SK-N-SH (cell line): ENCODE measurements at regions not wholly inside any gene's neighbourhood (a gene's known extent, or its start where the extent isn't known, plus 50 kb on each side); places are given as distances from the start of the nearest gene placed in this dataset.

Experiments used
- CTCF ChIA-PET: fragments of 300-600, 350-600 bp; formaldehyde crosslinking; extraction: SDS; loops from one replicate; lab custom pipeline; 2021; lab: Yijun Ruan, JAX
- POLR2A ChIA-PET: fragments of 350-600 bp; sonication (Branson Sonifier 250); formaldehyde crosslinking; extraction: SDS; loops from one replicate; lab custom pipeline; 2020; ENCODE audit warnings: antibody characterized with exemption, inconsistent platforms; lab: Yijun Ruan, JAX
- DNase-seq: peaks from one replicate; pipeline ENCODE4 v3.0.0; 2012
- H2AFZ ChIP-seq: fragments of 200-600 bp; sonication (generic); 2 replicates; pipeline ENCODE4 v1.8.1; 2016; ENCODE audit warnings: antibody characterized with exemption, mild to moderate bottlenecking, low read depth
- H3F3A ChIP-seq: fragments of 200-600 bp; sonication (generic); replicated peaks from 2 replicates; pipeline ENCODE3; 2016; ENCODE audit warnings: antibody characterized with exemption, mild to moderate bottlenecking; ENCODE audit not compliant: insufficient read depth
- H3K27ac ChIP-seq, 2 experiments: fragments of 200-500 bp in 1 of 2; fragments of 200-600 bp in 1 of 2; sonication (Bioruptor generic) in 1 of 2; sonication (generic), shearing (Covaris generic) in 1 of 2; 2 replicates each; pipeline versions ENCODE4 v1.5.1 to v1.6.1; 2014 to 2016; ENCODE audit warnings: low read depth in 2 of 2, inconsistent platforms in 1 of 2, low read length in 1 of 2, mild to moderate bottlenecking in 1 of 2, mixed read lengths in 1 of 2
- H3K27me3 ChIP-seq: fragments of 200-600 bp; sonication (generic), shearing (Covaris generic); 2 replicates; pipeline ENCODE4 v1.6.1; 2016; ENCODE audit warnings: mixed run types; ENCODE audit not compliant: insufficient read depth
- H3K36me3 ChIP-seq, 2 experiments: fragments of 200-500 bp in 1 of 2; fragments of 200-600 bp in 1 of 2; sonication (Bioruptor generic) in 1 of 2; sonication (generic) in 1 of 2; replicated peaks in 1 of 2; 2 replicates each; pipeline versions ENCODE3 to v1.5.1; 2014 to 2016; ENCODE audit warnings: low read length in 1 of 2, mild to moderate bottlenecking in 1 of 2; ENCODE audit not compliant: insufficient read depth in 2 of 2, control insufficient read depth in 1 of 2
- H3K4me1 ChIP-seq, 2 experiments: fragments of 200-500 bp in 1 of 2; fragments of 200-600 bp in 1 of 2; sonication (Bioruptor generic) in 1 of 2; sonication (generic), shearing (Covaris generic) in 1 of 2; 2 replicates each; pipeline versions ENCODE4 v1.5.1 to v1.6.1; 2014 to 2016; ENCODE audit warnings: low read depth in 1 of 2, low read length in 1 of 2, mixed run types in 1 of 2; ENCODE audit not compliant: insufficient read depth in 2 of 2, control insufficient read depth in 1 of 2
- H3K4me2 ChIP-seq: fragments of 200-600 bp; sonication (generic), shearing (Covaris generic); 2 replicates; pipeline ENCODE4 v1.6.1; 2017; ENCODE audit warnings: mixed run types
- H3K4me3 ChIP-seq, 2 experiments: fragments of 200-500 bp in 1 of 2; fragments of 200-600 bp in 1 of 2; sonication (Bioruptor generic) in 1 of 2; sonication (generic), shearing (Covaris generic) in 1 of 2; 2 replicates each; pipeline versions ENCODE4 v1.5.1 to v1.8.1; 2014 to 2016; ENCODE audit warnings: low read depth in 2 of 2, inconsistent platforms in 1 of 2, low read length in 1 of 2, mild to moderate bottlenecking in 1 of 2, mixed read lengths in 1 of 2, moderate library complexity in 1 of 2
- H3K79me2 ChIP-seq: fragments of 200-600 bp; sonication (generic); 2 replicates; pipeline ENCODE4 v1.8.1; 2017; ENCODE audit warnings: mild to moderate bottlenecking; ENCODE audit not compliant: insufficient read depth
- H3K9ac ChIP-seq: fragments of 200-600 bp; sonication (generic); 2 replicates; pipeline ENCODE4 v1.6.1; 2017; ENCODE audit warnings: mixed run types
- H3K9me2 ChIP-seq: fragments of 200-600 bp; sonication (generic); 2 replicates; pipeline ENCODE4 v1.6.1; 2017; ENCODE audit warnings: mixed run types
- H3K9me3 ChIP-seq: fragments of 200-600 bp; sonication (generic); 2 replicates; pipeline ENCODE4 v1.6.1; 2017; ENCODE audit warnings: mixed run types, mild to moderate bottlenecking, moderate library complexity
- H4K20me1 ChIP-seq: fragments of 200-600 bp; sonication (generic); 2 replicates; pipeline ENCODE4 v1.6.1; 2017; ENCODE audit warnings: mild to moderate bottlenecking, mixed run types; ENCODE audit not compliant: insufficient read depth
- CTCF ChIP-seq: fragments of 200-600 bp; sonication (generic); IDR thresholded peaks from 2 replicates; pipeline ENCODE4 v1.6.1; 2017; ENCODE audit warnings: antibody characterized with exemption, mild to moderate bottlenecking, moderate library complexity
- ELF1 ChIP-seq: IDR thresholded peaks from 2 replicates; pipeline ENCODE4 v1.4.0; 2012
- EP300 ChIP-seq, 2 experiments: IDR thresholded peaks; 2 replicates each; pipeline versions ENCODE4 v1.4.0 to v1.6.1; 2012; ENCODE audit warnings: borderline replicate concordance in 1 of 2, low read depth in 1 of 2, low read length in 1 of 2
- FOSL2 ChIP-seq: IDR thresholded peaks from 2 replicates; pipeline ENCODE4 v1.4.0; 2012; ENCODE audit warnings: low read depth, mild to moderate bottlenecking, moderate library complexity, borderline replicate concordance
- FOXJ3 ChIP-seq: sonication (generic); formaldehyde crosslinking; IDR thresholded peaks from 2 replicates; pipeline ENCODE4 v1.5.1; 2020; ENCODE audit warnings: mild to moderate bottlenecking, missing genetic modification reagents
- GATA2 ChIP-seq: sonication (generic); formaldehyde crosslinking; IDR thresholded peaks from 2 replicates; pipeline ENCODE4 v1.5.0; 2020; ENCODE audit warnings: mild to moderate bottlenecking, missing genetic modification reagents
- JUND ChIP-seq: IDR thresholded peaks from 2 replicates; pipeline ENCODE4 v1.4.0; 2012
- MXI1 ChIP-seq: IDR thresholded peaks from 2 replicates; pipeline ENCODE4 v1.6.1; 2012; ENCODE audit warnings: mild to moderate bottlenecking, low read depth, low read length, improper control_type of control experiment
- NFIC ChIP-seq: IDR thresholded peaks from 2 replicates; pipeline ENCODE4 v1.4.0; 2012; ENCODE audit warnings: borderline replicate concordance
- NRF1 ChIP-seq: IDR thresholded peaks from 2 replicates; pipeline ENCODE4 v1.6.1; 2012; ENCODE audit warnings: low read depth, mild to moderate bottlenecking, low read length
- PBX3 ChIP-seq: IDR thresholded peaks from 2 replicates; pipeline ENCODE4; 2012
- POLR2AphosphoS5 ChIP-seq: IDR thresholded peaks from 2 replicates; pipeline ENCODE4 v1.6.1; 2012; ENCODE audit warnings: low read depth, low read length
- RAD21 ChIP-seq: IDR thresholded peaks from 2 replicates; pipeline ENCODE4 v1.6.1; 2012; ENCODE audit warnings: mild to moderate bottlenecking, low read length
- RCOR1 ChIP-seq: fragments of 150-350 bp; IDR thresholded peaks from 2 replicates; pipeline ENCODE4 v1.6.1; 2017; ENCODE audit warnings: antibody characterized with exemption, low read length
- REST ChIP-seq: IDR thresholded peaks from 2 replicates; pipeline ENCODE4 v1.6.1; 2012; ENCODE audit warnings: mild to moderate bottlenecking, low read depth, low read length, moderate library complexity
- RFX5 ChIP-seq: IDR thresholded peaks from 2 replicates; pipeline ENCODE4 v1.6.1; 2012; ENCODE audit warnings: mild to moderate bottlenecking, improper control_type of control experiment, low read length
- TAF1 ChIP-seq: IDR thresholded peaks from 2 replicates; pipeline ENCODE4 v1.6.1; 2012; ENCODE audit warnings: low read depth, mild to moderate bottlenecking, low read length, moderate library complexity, borderline replicate concordance
- TCF12 ChIP-seq: IDR thresholded peaks from 2 replicates; pipeline ENCODE4 v1.4.0; 2012
- YY1 ChIP-seq: IDR thresholded peaks from 2 replicates; pipeline ENCODE4 v1.4.0; 2012; ENCODE audit warnings: low read depth, mild to moderate bottlenecking
- ZBTB33 ChIP-seq: IDR thresholded peaks from 2 replicates; pipeline ENCODE4 v1.4.0; 2012; ENCODE audit warnings: low read depth, borderline replicate concordance
- WGBS: methylation state at CpG from one replicate; pipeline ENCODE4 v1.1.6; 2017; ENCODE audit warnings: low lambda C conversion rate; 5-methylcytosine and 5-hydroxymethylcytosine counted together

- H4K20me1 ChIP-seq = no peaks in the 10 kb centered on the region
- CTCF ChIA-PET = no interaction called here
- H3K9me2 ChIP-seq = no peaks in the 10 kb centered on the region
- POLR2A ChIA-PET = no interaction called here
- no peak overlapping the region for H3K27ac ChIP-seq
- no peaks in the 10 kb centered on the region for H3F3A ChIP-seq
- no peaks in the 10 kb centered on the region for H3K36me3 ChIP-seq
- TF ChIP-seq POLR2AphosphoS5 (no peak), NFIC (no peak), RFX5 (no peak), FOSL2 (no peak), EP300 (IDR thresholded peaks at IDR 0.05; ENCODE audit: borderline replicate concordance in 1 of 2, low read depth in 1 of 2, low read length in 1 of 2) (no peak), GATA2 (CRISPR knock-in tag) (no peak), ELF1 (no peak), RCOR1 (no peak), TCF12 (no peak), NRF1 (no peak), TAF1 (no peak), MXI1 (no peak), CTCF (no peak), JUND (no peak), FOXJ3 (CRISPR knock-in tag) (no peak), YY1 (no peak), RAD21 (no peak), ZBTB33 (no peak), REST (no peak), PBX3 (no peak)
- H3K4me3 ChIP-seq = no peak overlapping the region
- no peak overlapping the region for H3K9ac ChIP-seq
- H3K9me3 ChIP-seq = no peaks in the 10 kb centered on the region
- no peak overlapping the region for H3K4me2 ChIP-seq
- no peaks in the 10 kb centered on the region for H3K27me3 ChIP-seq
- no peaks in the 10 kb centered on the region for H3K4me1 ChIP-seq
- no peak for DNase-seq
- WGBS = 6% methylated on average over 5 of the region's 5 CpGs
- H3K79me2 ChIP-seq = no peaks in the 10 kb centered on the region
- H2AFZ ChIP-seq = no peak overlapping the region
Measured at GRCh38 chr18:5029592-5029991, 167.5 kb downstream of the AKAIN1 start.
